BJ (cell line): ENCODE measurements at regions not wholly inside any gene's neighbourhood (a gene's known extent, or its start where the extent isn't known, plus 50 kb on each side); places are given as distances from the start of the nearest gene placed in this dataset.
A peak's percentile ranks its signal among the peaks of the same experiment; 100 is the strongest.

Experiments
- CTCF ChIA-PET: fragments of 350-600 bp; formaldehyde crosslinking; extraction: SDS; loops from one replicate; lab custom pipeline; 2021; ENCODE audit warnings: antibody characterized with exemption, inconsistent platforms; lab: Yijun Ruan, JAX
- POLR2A ChIA-PET: fragments of 300-600 bp; sonication (Branson Sonifier 250); formaldehyde crosslinking; extraction: SDS; loops from one replicate; lab custom pipeline; 2021; ENCODE audit warnings: antibody characterized with exemption; lab: Charles Lee
- DNase-seq: peaks from one replicate; pipeline ENCODE4 v3.0.0-alpha.2; 2011; ENCODE audit warnings: low read depth
- H3K27me3 ChIP-seq: 2 replicates; pipeline ENCODE4 v1.6.0; 2011; ENCODE audit warnings: low read length; ENCODE audit not compliant: control insufficient read depth, insufficient read depth
- H3K36me3 ChIP-seq: 2 replicates; pipeline ENCODE4 v1.5.1; 2011; ENCODE audit warnings: low read length; ENCODE audit not compliant: control insufficient read depth, insufficient read depth
- H3K4me3 ChIP-seq: 2 replicates; pipeline ENCODE4 v1.5.1; 2011; ENCODE audit warnings: low read depth, mild to moderate bottlenecking, control low read depth, low read length
- CTCF ChIP-seq: IDR thresholded peaks from 2 replicates; pipeline ENCODE4 v1.5.1; 2011; ENCODE audit warnings: low read depth, mild to moderate bottlenecking, control low read depth, inconsistent platforms, low read length, moderate library complexity; ENCODE audit not compliant: insufficient read depth

GRCh38 chr1:178629252-178630154 lies 95.5 kb upstream of the RALGPS2 start:
- no peaks in the 10 kb centered on the region for H3K27me3 ChIP-seq
- ChIA-PET POLR2A (interaction anchor here (0.6 to 1.0 kb wide), 2 partner anchors 23 to 91 kb away, joined by 3 to 5 read pairs; no protein-coding TSS in a partner anchor), CTCF (interaction anchor here (0.9 to 1.5 kb wide), 3 partner anchors 10 to 15 kb away, joined by 3 to 4 read pairs (median 4); no protein-coding TSS in a partner anchor)
- H3K36me3 ChIP-seq, result no peaks in the 10 kb centered on the region
- peak; percentile 22; the same call in 1 of the 2 replicates for TF ChIP-seq CTCF
- H3K4me3 ChIP-seq, result no peak overlapping the region
- DNase-seq, result peak; percentile 44

DNA sequence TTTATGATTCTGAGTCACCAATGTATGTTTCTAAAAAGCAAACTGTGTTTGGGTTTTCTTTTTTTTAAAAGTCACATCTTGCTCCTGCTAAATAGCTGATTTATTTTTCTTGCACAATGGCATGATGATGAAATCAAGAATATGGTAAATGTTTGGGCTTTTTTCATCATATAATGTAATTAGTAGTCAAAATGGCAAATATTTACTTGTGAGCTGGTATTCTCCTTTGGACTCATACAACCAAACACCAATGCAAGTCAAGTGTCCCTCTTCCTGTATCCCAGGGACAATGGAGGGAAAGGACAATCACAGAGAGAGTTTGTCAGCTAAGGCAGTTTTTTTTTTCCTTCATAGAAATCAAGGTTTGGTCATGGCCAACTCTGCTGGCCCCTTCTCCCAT lies 94.6 kb upstream of the RALGPS2 start:
- H3K4me3 ChIP-seq, result no peak overlapping the region
- CTCF ChIA-PET, result interaction anchor here (0.6 to 1.0 kb wide), 3 partner anchors 13 to 123 kb away, joined by 3 to 4 read pairs (median 3); no protein-coding TSS in a partner anchor
- DNase-seq, result no peak
- H3K27me3 ChIP-seq, result no peaks in the 10 kb centered on the region
- POLR2A ChIA-PET, result interaction anchor here (0.6 kb wide), 1 partner anchor 22 kb away, joined by 3 read pairs; no protein-coding TSS in a partner anchor
- H3K36me3 ChIP-seq, result no peaks in the 10 kb centered on the region
- no peak for TF ChIP-seq CTCF

DNA sequence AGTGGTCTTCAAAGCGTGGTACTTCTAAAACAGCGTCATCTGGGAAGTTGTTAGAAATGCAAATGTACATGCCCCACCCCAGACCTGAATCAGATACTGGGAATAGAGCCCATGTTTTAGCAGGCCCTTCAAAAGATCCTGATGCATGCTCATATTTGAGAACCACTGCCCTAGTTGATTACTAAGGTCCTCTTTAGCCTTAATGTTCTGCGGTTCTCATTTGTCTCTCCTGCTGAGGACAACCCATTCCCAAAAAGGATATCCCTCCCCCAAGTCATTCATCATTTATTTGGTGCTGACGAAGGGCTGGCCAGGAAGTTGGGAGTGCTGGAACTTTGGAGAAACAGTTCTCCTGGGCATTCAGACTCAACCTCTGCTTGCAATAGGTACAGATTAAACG lies 92.4 kb upstream of the RALGPS2 start:
- Histone ChIP-seq H3K36me3 (no peaks in the 10 kb centered on the region), H3K4me3 (no peak overlapping the region), H3K27me3 (no peaks in the 10 kb centered on the region)
- CTCF ChIA-PET, result interaction anchor here (0.6 to 1.3 kb wide), 2 partner anchors 12 to 62 kb away, joined by 3 read pairs; no protein-coding TSS in a partner anchor
- TF ChIP-seq CTCF, result no peak
- no peak for DNase-seq
- POLR2A ChIA-PET, result interaction anchor here (0.6 kb wide), 1 partner anchor 100 kb away, joined by 3 read pairs; no protein-coding TSS in a partner anchor

- H3K36me3 ChIP-seq, result no peaks in the 10 kb centered on the region
- ChIA-PET CTCF (interaction anchor here (0.6 to 1.3 kb wide), 2 partner anchors 11 to 62 kb away, joined by 3 read pairs; no protein-coding TSS in a partner anchor), POLR2A (no interaction called here)
- no peak for TF ChIP-seq CTCF
- no peak overlapping the region for H3K4me3 ChIP-seq
- no peaks in the 10 kb centered on the region for H3K27me3 ChIP-seq
- DNase-seq, result no peak
Observed at GRCh38 chr1:178633056-178633455, 92.0 kb upstream of the RALGPS2 start.

GRCh38 chr1:178634445-178634844 lies 90.6 kb upstream of the RALGPS2 start:
- CTCF ChIA-PET, result interaction anchor here (0.9 to 1.8 kb wide), 2 partner anchors 91 to 99 kb away, joined by 3 to 4 read pairs; no protein-coding TSS in a partner anchor

More at GRCh38 chr1:178634445-178634844, 90.6 kb upstream of the RALGPS2 start:
- H3K4me3 ChIP-seq, result no peak overlapping the region
- no peak for TF ChIP-seq CTCF
- POLR2A ChIA-PET, result interaction anchor here (0.6 kb wide), 1 partner anchor 26 kb away, joined by 14 read pairs; no protein-coding TSS in a partner anchor
- H3K36me3 ChIP-seq, result no peaks in the 10 kb centered on the region
- DNase-seq, result peak; percentile 69
- H3K27me3 ChIP-seq, result no peaks in the 10 kb centered on the region
